GM23338 (cell line): ENCODE measurements at regions not wholly inside any gene's neighbourhood (a gene's known extent, or its start where the extent isn't known, plus 50 kb on each side); places are given as distances from the start of the nearest gene placed in this dataset.

Experiments
- ATAC-seq: fragments of 200-7000 bp; cut with Tn5 transposase; 3 replicates; pipeline ENCODE4 v1.9.1; 2020
- DNase-seq: peaks from one replicate; pipeline ENCODE4 v3.0.0-alpha.2; 2015; ENCODE audit warnings: low spot score
- H2AFZ ChIP-seq: fragments of 200-600 bp; sonication (generic); 2 replicates; pipeline ENCODE4 v1.8.0; 2016; ENCODE audit warnings: antibody characterized with exemption, mild to moderate bottlenecking, moderate library complexity
- H3F3A ChIP-seq: fragments of 200-600 bp; sonication (generic); replicated peaks from 2 replicates; pipeline ENCODE4 v1.8.0; 2017; ENCODE audit warnings: antibody characterized with exemption, mixed run types, low read depth
- H3K27ac ChIP-seq: fragments of 200-600 bp; sonication (generic); 2 replicates; pipeline ENCODE4 v1.6.1; 2016; ENCODE audit warnings: low read depth
- H3K27me3 ChIP-seq: fragments of 200-600 bp; sonication (generic); 2 replicates; pipeline ENCODE4 v1.8.0; 2016; ENCODE audit warnings: mild to moderate bottlenecking, mixed run types, moderate library complexity; ENCODE audit not compliant: insufficient read depth
- H3K36me3 ChIP-seq: fragments of 200-600 bp; sonication (generic); 2 replicates; pipeline ENCODE4 v1.8.0; 2016; ENCODE audit warnings: mild to moderate bottlenecking; ENCODE audit not compliant: insufficient read depth
- H3K4me1 ChIP-seq: fragments of 200-600 bp; sonication (generic); 2 replicates; pipeline ENCODE4 v1.8.0; 2016; ENCODE audit warnings: mild to moderate bottlenecking, moderate library complexity; ENCODE audit not compliant: insufficient read depth
- H3K4me2 ChIP-seq: fragments of 200-600 bp; sonication (generic); 2 replicates; pipeline ENCODE4 v1.7.1; 2017; ENCODE audit warnings: mixed run types
- H3K4me3 ChIP-seq: fragments of 200-600 bp; sonication (generic); 2 replicates; pipeline ENCODE4 v1.6.1; 2016; ENCODE audit warnings: mixed run types
- H3K79me2 ChIP-seq: fragments of 200-600 bp; sonication (generic); replicated peaks from 2 replicates; pipeline ENCODE4 v1.8.0; 2017; ENCODE audit warnings: mild to moderate bottlenecking; ENCODE audit not compliant: insufficient read depth
- H3K9me2 ChIP-seq: fragments of 200-600 bp; sonication (generic); 2 replicates; pipeline ENCODE4 v1.8.0; 2017; ENCODE audit not compliant: insufficient read depth
- H4K20me1 ChIP-seq: fragments of 200-600 bp; sonication (generic); replicated peaks from 2 replicates; pipeline ENCODE4 v1.8.0; 2017; ENCODE audit warnings: mild to moderate bottlenecking; ENCODE audit not compliant: insufficient read depth
- H3K27ac Mint-ChIP-seq: 2 replicates; pipeline ENCODE4 v1.8.0; 2020; ENCODE audit warnings: inconsistent platforms, mild to moderate bottlenecking, moderate library complexity, mixed read lengths
- H3K27me3 Mint-ChIP-seq: 3 replicates; pipeline ENCODE4 v1.8.0; 2022; ENCODE audit warnings: low read depth, mild to moderate bottlenecking, moderate library complexity, mixed read lengths, inconsistent platforms; ENCODE audit not compliant: insufficient read depth, poor library complexity
- H3K36me3 Mint-ChIP-seq: 3 replicates; pipeline ENCODE4 v1.8.0; 2021; ENCODE audit warnings: low read depth, mild to moderate bottlenecking, inconsistent platforms, moderate library complexity, mixed read lengths
- H3K4me1 Mint-ChIP-seq: 3 replicates; pipeline ENCODE4 v1.8.0; 2020; ENCODE audit warnings: mild to moderate bottlenecking, inconsistent platforms, mixed read lengths
- H3K4me3 Mint-ChIP-seq: 3 replicates; pipeline ENCODE4 v1.8.0; 2021; ENCODE audit warnings: moderate library complexity, mild to moderate bottlenecking, inconsistent platforms, mixed read lengths
- H3K9me3 Mint-ChIP-seq: 3 replicates; pipeline ENCODE4 v1.8.0; 2020; ENCODE audit warnings: moderate library complexity, mild to moderate bottlenecking, inconsistent platforms, mixed read lengths
- CREB1 ChIP-seq: fragments of 250-450 bp; sonication (Bioruptor Pico); IDR thresholded peaks from 2 replicates; pipeline ENCODE4 v1.5.0; 2020; ENCODE audit warnings: low read depth, mild to moderate bottlenecking, moderate library complexity
- EZH2phosphoT487 ChIP-seq: fragments of 200-600 bp; sonication (generic); IDR thresholded peaks from one replicate; pipeline ENCODE4 v1.8.1; 2018; ENCODE audit warnings: antibody characterized with exemption; ENCODE audit not compliant: unreplicated experiment
- JUNB ChIP-seq: IDR thresholded peaks from one replicate; pipeline ENCODE4 v1.6.1; 2016; ENCODE audit warnings: antibody characterized with exemption; ENCODE audit not compliant: unreplicated experiment
- NANOG ChIP-seq: IDR thresholded peaks from 2 replicates; pipeline ENCODE4 v1.6.1; 2016; ENCODE audit warnings: antibody characterized with exemption, borderline replicate concordance
- ZNF114 ChIP-seq: fragments of 250-450 bp; sonication (Bioruptor Pico); IDR thresholded peaks from 2 replicates; pipeline ENCODE4 v1.5.0; 2020; ENCODE audit warnings: mild to moderate bottlenecking, moderate library complexity
- ZNF331 ChIP-seq: fragments of 250-450 bp; sonication (Bioruptor Pico); IDR thresholded peaks from 2 replicates; pipeline ENCODE4 v1.5.0; 2020; ENCODE audit warnings: low read depth, mild to moderate bottlenecking, moderate library complexity
- ZNF462 ChIP-seq: fragments of 250-450 bp; sonication (Bioruptor Pico); IDR thresholded peaks from 2 replicates; pipeline ENCODE4 v1.5.0; 2020; ENCODE audit warnings: mild to moderate bottlenecking, moderate library complexity
- TF ChIP-seq, protein P1 (sequence below), 2 experiments: fragments of 200-600 bp in 1 of 2; sonication (generic) in 1 of 2; conservative IDR thresholded peaks; 2 replicates each; pipeline versions ENCODE4 v1.5.1 to v1.6.1; 2016 to 2017; ENCODE audit warnings: antibody characterized with exemption in 2 of 2, low read depth in 2 of 2, mild to moderate bottlenecking in 2 of 2, moderate library complexity in 1 of 2

DNA sequence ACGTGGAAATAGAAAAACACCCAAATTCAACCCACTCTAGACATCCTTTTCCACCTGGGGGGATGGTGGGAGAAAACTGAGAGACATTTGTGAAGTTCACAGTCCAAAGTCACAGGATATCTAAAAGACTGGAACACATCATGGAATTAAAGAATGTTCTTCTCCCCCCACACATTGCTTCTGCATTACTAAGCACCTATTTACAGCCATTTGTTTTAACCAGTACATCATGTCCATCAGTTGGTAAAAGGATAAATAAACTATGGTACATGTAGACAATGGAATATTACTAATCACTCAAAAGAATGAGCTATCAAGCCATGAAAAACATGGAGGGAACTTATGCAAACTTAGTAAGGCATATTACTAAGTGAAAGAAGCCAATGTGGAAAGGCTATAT, 185.5 kb upstream of the ANXA10 start:
- Mint-ChIP-seq H3K27me3 (no peaks in the 10 kb centered on the region), H3K9me3 (peaks cover 8% of the 10 kb centered on the region; the same call in 1 of the 3 replicates), H3K4me1 (no peaks in the 10 kb centered on the region), H3K4me3 (no peak overlapping the region), H3K27ac (no peak overlapping the region), H3K36me3 (peaks cover 5% of the 10 kb centered on the region; the same call in 2 of the 3 replicates)
- Histone ChIP-seq H3K4me1 (peaks cover 4% of the 10 kb centered on the region; the same call in 1 of the 2 replicates), H3K4me3 (no peak overlapping the region), H3K9me2 (peaks cover 3% of the 10 kb centered on the region; the same call in 1 of the 2 replicates), H3K27ac (no peak overlapping the region), H2AFZ (no peak overlapping the region), H3K4me2 (no peak overlapping the region), H3K79me2 (no peaks in the 10 kb centered on the region), H3K27me3 (no peaks in the 10 kb centered on the region), H3K36me3 (no peaks in the 10 kb centered on the region), H4K20me1 (no peaks in the 10 kb centered on the region), H3F3A (no peaks in the 10 kb centered on the region)
- ATAC-seq (no peak), DNase-seq (no peak)
- TF ChIP-seq, protein P1, sequence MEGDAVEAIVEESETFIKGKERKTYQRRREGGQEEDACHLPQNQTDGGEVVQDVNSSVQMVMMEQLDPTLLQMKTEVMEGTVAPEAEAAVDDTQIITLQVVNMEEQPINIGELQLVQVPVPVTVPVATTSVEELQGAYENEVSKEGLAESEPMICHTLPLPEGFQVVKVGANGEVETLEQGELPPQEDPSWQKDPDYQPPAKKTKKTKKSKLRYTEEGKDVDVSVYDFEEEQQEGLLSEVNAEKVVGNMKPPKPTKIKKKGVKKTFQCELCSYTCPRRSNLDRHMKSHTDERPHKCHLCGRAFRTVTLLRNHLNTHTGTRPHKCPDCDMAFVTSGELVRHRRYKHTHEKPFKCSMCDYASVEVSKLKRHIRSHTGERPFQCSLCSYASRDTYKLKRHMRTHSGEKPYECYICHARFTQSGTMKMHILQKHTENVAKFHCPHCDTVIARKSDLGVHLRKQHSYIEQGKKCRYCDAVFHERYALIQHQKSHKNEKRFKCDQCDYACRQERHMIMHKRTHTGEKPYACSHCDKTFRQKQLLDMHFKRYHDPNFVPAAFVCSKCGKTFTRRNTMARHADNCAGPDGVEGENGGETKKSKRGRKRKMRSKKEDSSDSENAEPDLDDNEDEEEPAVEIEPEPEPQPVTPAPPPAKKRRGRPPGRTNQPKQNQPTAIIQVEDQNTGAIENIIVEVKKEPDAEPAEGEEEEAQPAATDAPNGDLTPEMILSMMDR (conservative IDR thresholded peaks at IDR 0.05; ENCODE audit: low read depth in 2 of 2): no peak
- no peak for TF ChIP-seq EZH2phosphoT487
- TF ChIP-seq ZNF462 (CRISPR knock-in tag): no peak
- TF ChIP-seq JUNB: no peak
- TF ChIP-seq CREB1 (CRISPR knock-in tag): no peak
- no peak for TF ChIP-seq ZNF114 (CRISPR knock-in tag)
- TF ChIP-seq NANOG: no peak
- TF ChIP-seq ZNF331 (CRISPR knock-in tag): no peak
